Mammary epithelial cell (primary cell): ENCODE measurements at regions not wholly inside any gene's neighbourhood (a gene's known extent, or its start where the extent isn't known, plus 50 kb on each side); places are given as distances from the start of the nearest gene placed in this dataset.

ENCODE experiments used
- EZH2 ChIP-seq: IDR thresholded peaks from 2 replicates; pipeline ENCODE4 v1.6.1; 2012; ENCODE audit warnings: low read length, inconsistent platforms, borderline replicate concordance
- TF ChIP-seq, protein P1 (sequence below), 2 donors: IDR thresholded peaks in 1 of 2; conservative IDR thresholded peaks in 1 of 2; 2 replicates each; pipeline ENCODE4 v1.5.1; 2011 to 2012; ENCODE audit warnings: inconsistent platforms in 2 of 2, low read length in 2 of 2, mild to moderate bottlenecking in 2 of 2, control low read depth in 1 of 2, low read depth in 1 of 2; ENCODE audit not compliant: insufficient read depth in 1 of 2; ENCODE audit errors: extremely low read depth in 1 of 2

DNA sequence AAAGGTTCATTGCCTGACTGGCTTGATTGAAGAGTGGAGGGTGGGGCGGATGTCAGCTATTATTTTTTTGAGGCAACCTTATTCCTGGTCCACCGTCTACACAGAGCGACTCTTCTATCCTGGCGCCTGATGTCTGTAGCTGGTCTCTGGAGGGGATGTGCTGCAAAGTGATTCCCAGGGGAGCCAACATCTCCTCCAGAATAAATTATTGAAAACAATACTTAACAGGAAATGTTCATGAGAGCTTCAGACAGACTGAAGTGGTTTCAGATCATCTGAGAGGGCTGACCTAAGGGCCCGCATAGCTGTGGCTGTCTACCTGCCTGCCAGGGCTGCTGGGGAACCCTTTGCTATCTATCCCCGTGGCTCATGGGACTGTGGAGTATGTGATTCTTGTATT is 66.7 kb downstream of the TEX35 start:
- TF ChIP-seq, protein P1, sequence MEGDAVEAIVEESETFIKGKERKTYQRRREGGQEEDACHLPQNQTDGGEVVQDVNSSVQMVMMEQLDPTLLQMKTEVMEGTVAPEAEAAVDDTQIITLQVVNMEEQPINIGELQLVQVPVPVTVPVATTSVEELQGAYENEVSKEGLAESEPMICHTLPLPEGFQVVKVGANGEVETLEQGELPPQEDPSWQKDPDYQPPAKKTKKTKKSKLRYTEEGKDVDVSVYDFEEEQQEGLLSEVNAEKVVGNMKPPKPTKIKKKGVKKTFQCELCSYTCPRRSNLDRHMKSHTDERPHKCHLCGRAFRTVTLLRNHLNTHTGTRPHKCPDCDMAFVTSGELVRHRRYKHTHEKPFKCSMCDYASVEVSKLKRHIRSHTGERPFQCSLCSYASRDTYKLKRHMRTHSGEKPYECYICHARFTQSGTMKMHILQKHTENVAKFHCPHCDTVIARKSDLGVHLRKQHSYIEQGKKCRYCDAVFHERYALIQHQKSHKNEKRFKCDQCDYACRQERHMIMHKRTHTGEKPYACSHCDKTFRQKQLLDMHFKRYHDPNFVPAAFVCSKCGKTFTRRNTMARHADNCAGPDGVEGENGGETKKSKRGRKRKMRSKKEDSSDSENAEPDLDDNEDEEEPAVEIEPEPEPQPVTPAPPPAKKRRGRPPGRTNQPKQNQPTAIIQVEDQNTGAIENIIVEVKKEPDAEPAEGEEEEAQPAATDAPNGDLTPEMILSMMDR (conservative IDR thresholded peaks at IDR 0.05 in 1 of 2, IDR thresholded peaks at IDR 0.05 in 1 of 2; ENCODE audit: extremely low read depth in 1 of 2, insufficient read depth in 1 of 2, low read depth in 1 of 2, low read length in 2 of 2), result no peak
- no peak for TF ChIP-seq EZH2
